ENCODE measurements at regions not wholly inside any gene's neighbourhood (a gene's known extent, or its start where the extent isn't known, plus 50 kb on each side); places are given as distances from the start of the nearest gene placed in this dataset.

- no peaks in the 10 kb centered on the region for H3K27me3 ChIP-seq
- no peaks in the 10 kb centered on the region for H3K36me3 ChIP-seq
- H3K27ac ChIP-seq: no peak overlapping the region
- ATAC-seq (peak; percentile 60), DNase-seq (no peak)
- TF ChIP-seq, protein P1, sequence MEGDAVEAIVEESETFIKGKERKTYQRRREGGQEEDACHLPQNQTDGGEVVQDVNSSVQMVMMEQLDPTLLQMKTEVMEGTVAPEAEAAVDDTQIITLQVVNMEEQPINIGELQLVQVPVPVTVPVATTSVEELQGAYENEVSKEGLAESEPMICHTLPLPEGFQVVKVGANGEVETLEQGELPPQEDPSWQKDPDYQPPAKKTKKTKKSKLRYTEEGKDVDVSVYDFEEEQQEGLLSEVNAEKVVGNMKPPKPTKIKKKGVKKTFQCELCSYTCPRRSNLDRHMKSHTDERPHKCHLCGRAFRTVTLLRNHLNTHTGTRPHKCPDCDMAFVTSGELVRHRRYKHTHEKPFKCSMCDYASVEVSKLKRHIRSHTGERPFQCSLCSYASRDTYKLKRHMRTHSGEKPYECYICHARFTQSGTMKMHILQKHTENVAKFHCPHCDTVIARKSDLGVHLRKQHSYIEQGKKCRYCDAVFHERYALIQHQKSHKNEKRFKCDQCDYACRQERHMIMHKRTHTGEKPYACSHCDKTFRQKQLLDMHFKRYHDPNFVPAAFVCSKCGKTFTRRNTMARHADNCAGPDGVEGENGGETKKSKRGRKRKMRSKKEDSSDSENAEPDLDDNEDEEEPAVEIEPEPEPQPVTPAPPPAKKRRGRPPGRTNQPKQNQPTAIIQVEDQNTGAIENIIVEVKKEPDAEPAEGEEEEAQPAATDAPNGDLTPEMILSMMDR (IDR thresholded peaks at IDR 0.05): no peak
- H3K9me3 ChIP-seq: no peaks in the 10 kb centered on the region
- H3K4me1 ChIP-seq: peaks cover 7% of the 10 kb centered on the region
- H3K4me3 ChIP-seq: no peak overlapping the region
- intact Hi-C loops (cut with DNase I): no loop called here
Observed at GRCh38 chr10:52653263-52653909, 119.2 kb downstream of the MBL2 start.

DNA sequence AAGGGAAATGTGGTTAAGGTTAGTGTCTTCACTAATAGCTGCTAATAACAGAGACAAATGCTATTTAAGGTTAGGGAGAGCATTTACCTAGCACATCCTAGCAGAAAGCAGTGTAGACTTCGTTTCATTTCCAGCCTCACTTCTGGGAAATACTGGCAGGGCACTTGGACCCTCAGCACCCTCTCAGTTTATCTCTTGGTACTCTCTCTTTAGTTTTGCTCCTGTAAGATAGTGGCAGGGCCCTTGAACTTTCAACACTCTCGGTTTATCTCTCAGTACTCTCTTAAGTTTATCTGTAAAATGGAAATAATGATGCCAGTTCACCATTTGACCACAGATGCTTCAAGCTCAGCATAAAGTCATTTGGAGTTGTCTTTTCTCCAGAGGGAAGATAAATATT lies 118.4 kb downstream of the MBL2 start:
- Histone ChIP-seq H3K4me3 (no peak overlapping the region), H3K9me3 (no peaks in the 10 kb centered on the region), H3K27me3 (no peaks in the 10 kb centered on the region), H3K27ac (no peak overlapping the region), H3K36me3 (no peaks in the 10 kb centered on the region), H3K4me1 (peaks cover 7% of the 10 kb centered on the region)
- DNase-seq (no peak), ATAC-seq (no peak)
- TF ChIP-seq, protein P1 (IDR thresholded peaks at IDR 0.05): no peak
- intact Hi-C loops (cut with DNase I): no loop called here

GRCh38 chr10:52658112-52658511 lies 114.5 kb downstream of the MBL2 start:
- DNase-seq: no peak
- Histone ChIP-seq H3K27ac (no peak overlapping the region), H3K4me3 (no peak overlapping the region), H3K4me1 (peaks cover 4% of the 10 kb centered on the region), H3K9me3 (no peaks in the 10 kb centered on the region), H3K27me3 (no peaks in the 10 kb centered on the region), H3K36me3 (no peaks in the 10 kb centered on the region)
- intact Hi-C loops (cut with DNase I): no loop called here
- ATAC-seq: no peak
- TF ChIP-seq, protein P1 (IDR thresholded peaks at IDR 0.05): no peak

DNA sequence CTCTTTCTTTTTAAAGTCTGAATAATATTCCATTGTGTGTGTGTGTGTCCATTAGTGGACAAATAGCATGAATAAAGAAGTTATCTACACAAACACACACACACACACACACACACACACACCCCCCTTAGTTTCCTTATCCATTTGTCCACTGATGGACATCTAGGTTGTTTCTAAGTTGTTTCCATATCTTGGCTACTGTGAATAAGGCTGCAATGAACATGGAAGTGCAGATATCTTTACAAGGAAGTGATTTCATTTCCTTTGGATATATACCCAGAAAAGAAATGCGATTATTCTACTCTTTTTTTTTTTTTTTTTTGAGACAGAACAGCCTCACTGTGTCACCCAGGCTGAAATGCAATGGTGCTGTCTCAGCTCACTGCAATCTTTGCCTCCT lies 113.5 kb downstream of the MBL2 start:
- Histone ChIP-seq H3K27me3 (no peaks in the 10 kb centered on the region), H3K36me3 (no peaks in the 10 kb centered on the region), H3K9me3 (no peaks in the 10 kb centered on the region), H3K27ac (no peak overlapping the region), H3K4me1 (no peaks in the 10 kb centered on the region), H3K4me3 (no peak overlapping the region)
- ATAC-seq (no peak), DNase-seq (no peak)
- TF ChIP-seq, protein P1 (IDR thresholded peaks at IDR 0.05): no peak
- intact Hi-C loops (cut with DNase I): no loop called here

DNA sequence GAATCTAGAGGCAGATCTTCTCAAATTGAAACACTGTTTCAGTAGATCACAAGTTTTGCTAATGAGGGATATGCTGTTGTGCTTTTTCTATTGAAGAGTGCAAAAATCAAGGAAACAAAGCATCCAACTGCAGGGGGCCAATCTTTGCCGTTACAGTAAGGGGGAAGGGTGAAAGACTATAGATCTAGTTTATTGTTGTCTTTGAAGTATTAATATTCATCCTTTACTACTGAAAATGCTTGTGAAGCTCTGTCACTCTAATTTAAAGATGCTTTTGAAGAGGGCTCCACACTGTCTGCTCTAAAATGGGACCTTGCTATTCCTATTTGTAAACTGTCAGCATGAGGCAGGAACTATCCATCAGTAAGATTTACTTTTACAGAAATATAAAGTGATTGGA lies 110.3 kb downstream of the MBL2 start:
- intact Hi-C loops (cut with DNase I): no loop called here
- DNase-seq: no peak

More for the DNA sequence above, 110.3 kb downstream of the MBL2 start:
- Histone ChIP-seq H3K4me3 (no peak overlapping the region), H3K27ac (no peak overlapping the region), H3K4me1 (no peaks in the 10 kb centered on the region), H3K27me3 (no peaks in the 10 kb centered on the region), H3K9me3 (no peaks in the 10 kb centered on the region), H3K36me3 (no peaks in the 10 kb centered on the region)
- TF ChIP-seq, protein P1 (IDR thresholded peaks at IDR 0.05): no peak
- ATAC-seq: no peak

All from upper lobe of right lung (tissue), 1 donor.